ENCODE measurements at regions not wholly inside any gene's neighbourhood (a gene's known extent, or its start where the extent isn't known, plus 50 kb on each side); places are given as distances from the start of the nearest gene placed in this dataset.

- Histone ChIP-seq H3K4me3 (no peak overlapping the region), H3K9ac (no peak overlapping the region), H3K27ac (no peak overlapping the region), H3K36me3 (no peaks in the 10 kb centered on the region), H3K27me3 (no peaks in the 10 kb centered on the region), H3K4me1 (no peaks in the 10 kb centered on the region), H3K79me2 (ENCODE audit: low read depth) (no peaks in the 10 kb centered on the region), H3F3A (ENCODE audit: low read depth) (no peaks in the 10 kb centered on the region), H4K20me1 (ENCODE audit: low read depth) (no peaks in the 10 kb centered on the region), H2AFZ (replicated peaks) (no peak overlapping the region), H3K9me3 (ENCODE audit: low read depth) (no peaks in the 10 kb centered on the region), H3K4me2 (no peak overlapping the region)
- Mint-ChIP-seq H3K4me1 (no peaks in the 10 kb centered on the region), H3K36me3 (no peaks in the 10 kb centered on the region), H3K9me3 (no peaks in the 10 kb centered on the region), H3K4me3 (no peak overlapping the region), H3K27me3 (ENCODE audit: insufficient read depth, low read depth) (peaks cover 2% of the 10 kb centered on the region), H3K27ac (no peak overlapping the region)
- no peak for TF ChIP-seq CTCF (IDR thresholded peaks at IDR 0.05)
- no peak for TF ChIP-seq EZH2phosphoT487 (IDR thresholded peaks at IDR 0.05)
- no peak for TF ChIP-seq EZH2 (IDR thresholded peaks at IDR 0.05)
- no peak for DNase-seq (ENCODE audit: low spot score)
Measured at GRCh38 chr11:110859240-110859840, 147.1 kb upstream of the ARHGAP20 start.

GRCh38 chr11:110858547-110858921, 146.3 kb upstream of the ARHGAP20 start:
- peaks cover 2% of the 10 kb centered on the region for H3K27me3 Mint-ChIP-seq (ENCODE audit: insufficient read depth, low read depth)
- TF ChIP-seq EZH2phosphoT487 (IDR thresholded peaks at IDR 0.05) (no peak), EZH2 (IDR thresholded peaks at IDR 0.05) (no peak), CTCF (IDR thresholded peaks at IDR 0.05) (no peak)
- Histone ChIP-seq H3K36me3 (no peaks in the 10 kb centered on the region), H3K4me1 (no peaks in the 10 kb centered on the region), H3K27ac (no peak overlapping the region), H3K4me3 (no peak overlapping the region), H3K4me2 (no peak overlapping the region), H3K9ac (no peak overlapping the region), H3K9me3 (ENCODE audit: low read depth) (no peaks in the 10 kb centered on the region), H3F3A (ENCODE audit: low read depth) (no peaks in the 10 kb centered on the region), H3K27me3 (no peaks in the 10 kb centered on the region), H4K20me1 (ENCODE audit: low read depth) (no peaks in the 10 kb centered on the region), H3K79me2 (ENCODE audit: low read depth) (no peaks in the 10 kb centered on the region), H2AFZ (replicated peaks) (no peak overlapping the region)
- DNase-seq (ENCODE audit: low spot score) = no peak
- no peaks in the 10 kb centered on the region for H3K36me3 Mint-ChIP-seq
- no peak overlapping the region for H3K27ac Mint-ChIP-seq
- H3K9me3 Mint-ChIP-seq = no peaks in the 10 kb centered on the region
- no peaks in the 10 kb centered on the region for H3K4me1 Mint-ChIP-seq
- no peak overlapping the region for H3K4me3 Mint-ChIP-seq

GRCh38 chr11:110857892-110858546, 145.8 kb upstream of the ARHGAP20 start:
- Mint-ChIP-seq H3K4me3 (no peak overlapping the region), H3K27me3 (ENCODE audit: insufficient read depth, low read depth) (peaks cover 2% of the 10 kb centered on the region), H3K9me3 (no peaks in the 10 kb centered on the region), H3K27ac (no peak overlapping the region), H3K36me3 (no peaks in the 10 kb centered on the region), H3K4me1 (no peaks in the 10 kb centered on the region)
- H3K27me3 ChIP-seq = no peaks in the 10 kb centered on the region
- H3F3A ChIP-seq (ENCODE audit: low read depth) = no peaks in the 10 kb centered on the region
- TF ChIP-seq EZH2phosphoT487 (IDR thresholded peaks at IDR 0.05) (no peak), CTCF (IDR thresholded peaks at IDR 0.05) (no peak), EZH2 (IDR thresholded peaks at IDR 0.05) (no peak)
- H3K9ac ChIP-seq = no peak overlapping the region
- no peaks in the 10 kb centered on the region for H3K36me3 ChIP-seq
- no peak overlapping the region for H3K4me2 ChIP-seq
- H4K20me1 ChIP-seq (ENCODE audit: low read depth) = no peaks in the 10 kb centered on the region
- no peaks in the 10 kb centered on the region for H3K79me2 ChIP-seq (ENCODE audit: low read depth)
- H2AFZ ChIP-seq (replicated peaks) = no peak overlapping the region
- H3K4me3 ChIP-seq = no peak overlapping the region
- H3K27ac ChIP-seq = no peak overlapping the region
- H3K4me1 ChIP-seq = no peaks in the 10 kb centered on the region
- no peak for DNase-seq (ENCODE audit: low spot score)
- no peaks in the 10 kb centered on the region for H3K9me3 ChIP-seq (ENCODE audit: low read depth)
